ENCODE measurements at regions not wholly inside any gene's neighbourhood (a gene's known extent, or its start where the extent isn't known, plus 50 kb on each side); places are given as distances from the start of the nearest gene placed in this dataset.

GRCh38 chr16:87012954-87013938 is 303.9 kb downstream of the C16orf95 start:
- no peaks in the 10 kb centered on the region for H3K9me2 ChIP-seq (ENCODE audit: insufficient read depth)
- H4K20me1 ChIP-seq (ENCODE audit: insufficient read depth), result no peaks in the 10 kb centered on the region
- TF ChIP-seq EZH2phosphoT487 (IDR thresholded peaks at IDR 0.05; ENCODE audit: insufficient read depth, low read depth) (no peak), EZH2 (IDR thresholded peaks at IDR 0.05; ENCODE audit: insufficient read depth, poor library complexity, severe bottlenecking) (no peak)
- no peak overlapping the region for H3K9ac ChIP-seq
- H3K36me3 ChIP-seq (ENCODE audit: low read depth), result no peaks in the 10 kb centered on the region
- H3K9me3 ChIP-seq (ENCODE audit: low read depth), result no peaks in the 10 kb centered on the region
- DNase-seq, result no peak
- no peak overlapping the region for H3K27ac ChIP-seq
- no peaks in the 10 kb centered on the region for H3K4me1 ChIP-seq (ENCODE audit: insufficient read depth)
- no peak overlapping the region for H3K4me3 ChIP-seq
- H2AFZ ChIP-seq, result no peak overlapping the region
- peaks cover 32% of the 10 kb centered on the region for H3K27me3 ChIP-seq (replicated peaks; ENCODE audit: insufficient read depth)
- no peak overlapping the region for H3K4me2 ChIP-seq (ENCODE audit: unreplicated experiment)
- in situ Hi-C loops (cut with MboI), result no loop called here
- no peaks in the 10 kb centered on the region for H3K79me2 ChIP-seq (ENCODE audit: insufficient read depth)
- H3F3A ChIP-seq (ENCODE audit: insufficient read depth), result no peaks in the 10 kb centered on the region
- 51 to 56% methylated on average over 29 to 37 of the region's 37 CpGs for WGBS, 2 experiments (ENCODE audit: low coverage in 1 of 2, low lambda C conversion rate in 2 of 2, missing lambda C conversion rate in 2 of 2)

- H2AFZ ChIP-seq, result no peak overlapping the region
- in situ Hi-C loops (cut with MboI), result no loop called here
- no peaks in the 10 kb centered on the region for H3K4me1 ChIP-seq (ENCODE audit: insufficient read depth)
- H3K9me2 ChIP-seq (ENCODE audit: insufficient read depth), result no peaks in the 10 kb centered on the region
- H3K9me3 ChIP-seq (ENCODE audit: low read depth), result no peaks in the 10 kb centered on the region
- no peak overlapping the region for H3K4me3 ChIP-seq
- no peaks in the 10 kb centered on the region for H4K20me1 ChIP-seq (ENCODE audit: insufficient read depth)
- no peak overlapping the region for H3K4me2 ChIP-seq (ENCODE audit: unreplicated experiment)
- no peak overlapping the region for H3K27ac ChIP-seq
- no peaks in the 10 kb centered on the region for H3K79me2 ChIP-seq (ENCODE audit: insufficient read depth)
- no peaks in the 10 kb centered on the region for H3K36me3 ChIP-seq (ENCODE audit: low read depth)
- 86 to 98% methylated on average over 1 of the region's 1 CpG for WGBS, 2 experiments (ENCODE audit: low coverage in 1 of 2, low lambda C conversion rate in 2 of 2, missing lambda C conversion rate in 2 of 2)
- H3K27me3 ChIP-seq (replicated peaks; ENCODE audit: insufficient read depth), result peaks cover 32% of the 10 kb centered on the region
- H3K9ac ChIP-seq, result no peak overlapping the region
- no peaks in the 10 kb centered on the region for H3F3A ChIP-seq (ENCODE audit: insufficient read depth)
- TF ChIP-seq EZH2phosphoT487 (IDR thresholded peaks at IDR 0.05; ENCODE audit: insufficient read depth, low read depth) (no peak), EZH2 (IDR thresholded peaks at IDR 0.05; ENCODE audit: insufficient read depth, poor library complexity, severe bottlenecking) (no peak)
- no peak for DNase-seq
Measured at GRCh38 chr16:87014112-87014511, 303.1 kb downstream of the C16orf95 start.

GRCh38 chr16:87015021-87015420 is 302.2 kb downstream of the C16orf95 start:
- H3K36me3 ChIP-seq (ENCODE audit: low read depth), result no peaks in the 10 kb centered on the region
- no peak overlapping the region for H3K4me2 ChIP-seq (ENCODE audit: unreplicated experiment)
- H3K4me3 ChIP-seq, result no peak overlapping the region
- H4K20me1 ChIP-seq (ENCODE audit: insufficient read depth), result no peaks in the 10 kb centered on the region
- H3K79me2 ChIP-seq (ENCODE audit: insufficient read depth), result no peaks in the 10 kb centered on the region
- no peak overlapping the region for H2AFZ ChIP-seq
- H3F3A ChIP-seq (ENCODE audit: insufficient read depth), result no peaks in the 10 kb centered on the region
- H3K27me3 ChIP-seq (replicated peaks; ENCODE audit: insufficient read depth), result peaks cover 31% of the 10 kb centered on the region
- in situ Hi-C loops (cut with MboI), result no loop called here
- no peak overlapping the region for H3K27ac ChIP-seq
- TF ChIP-seq EZH2 (IDR thresholded peaks at IDR 0.05; ENCODE audit: insufficient read depth, poor library complexity, severe bottlenecking) (no peak), EZH2phosphoT487 (IDR thresholded peaks at IDR 0.05; ENCODE audit: insufficient read depth, low read depth) (no peak)
- DNase-seq, result no peak
- H3K9me3 ChIP-seq (ENCODE audit: low read depth), result no peaks in the 10 kb centered on the region
- H3K9me2 ChIP-seq (ENCODE audit: insufficient read depth), result no peaks in the 10 kb centered on the region
- WGBS, 2 experiments (ENCODE audit: low coverage in 1 of 2, low lambda C conversion rate in 2 of 2, missing lambda C conversion rate in 2 of 2), result 92 to 97% methylated on average over 5 of the region's 5 CpGs
- no peaks in the 10 kb centered on the region for H3K4me1 ChIP-seq (ENCODE audit: insufficient read depth)
- H3K9ac ChIP-seq, result no peak overlapping the region

GRCh38 chr16:87016046-87017035 is 300.9 kb downstream of the C16orf95 start:
- Histone ChIP-seq H3K36me3 (ENCODE audit: low read depth) (no peaks in the 10 kb centered on the region), H3K4me1 (ENCODE audit: insufficient read depth) (no peaks in the 10 kb centered on the region), H3K4me2 (ENCODE audit: unreplicated experiment) (no peak overlapping the region), H3K79me2 (ENCODE audit: insufficient read depth) (no peaks in the 10 kb centered on the region), H3F3A (ENCODE audit: insufficient read depth) (no peaks in the 10 kb centered on the region), H3K27ac (no peak overlapping the region), H3K9me3 (ENCODE audit: low read depth) (no peaks in the 10 kb centered on the region), H3K4me3 (no peak overlapping the region), H4K20me1 (ENCODE audit: insufficient read depth) (no peaks in the 10 kb centered on the region), H3K9me2 (ENCODE audit: insufficient read depth) (no peaks in the 10 kb centered on the region), H2AFZ (no peak overlapping the region), H3K27me3 (replicated peaks; ENCODE audit: insufficient read depth) (peaks cover 28% of the 10 kb centered on the region), H3K9ac (no peak overlapping the region)
- TF ChIP-seq EZH2phosphoT487 (IDR thresholded peaks at IDR 0.05; ENCODE audit: insufficient read depth, low read depth) (no peak), EZH2 (IDR thresholded peaks at IDR 0.05; ENCODE audit: insufficient read depth, poor library complexity, severe bottlenecking) (no peak)
- DNase-seq, result no peak
- in situ Hi-C loops (cut with MboI), result no loop called here
- WGBS, 2 experiments (ENCODE audit: low coverage in 1 of 2, low lambda C conversion rate in 2 of 2, missing lambda C conversion rate in 2 of 2), result 63 to 66% methylated on average over 15 of the region's 15 CpGs

All from GM23248 (cell line).